Skeletal muscle satellite cell (primary cell): ENCODE measurements at regions not wholly inside any gene's neighbourhood (a gene's known extent, or its start where the extent isn't known, plus 50 kb on each side); places are given as distances from the start of the nearest gene placed in this dataset.
"Not testable (repeated sequence)": the region's sequence is repeated elsewhere in the genome, so short reads cannot be mapped to it uniquely, and the experiment has no call there.

Experiments used
- H3K27me3 ChIP-seq: 2 replicates; pipeline ENCODE4 v1.7.0; 2013; ENCODE audit warnings: low read length; ENCODE audit not compliant: control insufficient read depth, insufficient read depth
- H3K36me3 ChIP-seq: 2 replicates; pipeline ENCODE4 v1.7.0; 2013; ENCODE audit warnings: mild to moderate bottlenecking, control low read depth, low read length; ENCODE audit not compliant: insufficient read depth
- H3K4me1 ChIP-seq: 2 replicates; pipeline ENCODE4 v1.7.0; 2013; ENCODE audit warnings: low read length; ENCODE audit not compliant: control insufficient read depth, insufficient read depth
- H3K4me2 ChIP-seq: 2 replicates; pipeline ENCODE4 v1.7.0; 2013; ENCODE audit warnings: mild to moderate bottlenecking, low read length
- H3K4me3 ChIP-seq: 2 replicates; pipeline ENCODE4 v1.7.0; 2013; ENCODE audit warnings: low read length
- H3K9ac ChIP-seq: 2 replicates; pipeline ENCODE4 v1.7.0; 2013; ENCODE audit warnings: mild to moderate bottlenecking, low read depth, low read length, moderate library complexity
- H3K9me3 ChIP-seq: replicated peaks from 2 replicates; pipeline ENCODE4 v1.7.0; 2013; ENCODE audit warnings: mild to moderate bottlenecking, control low read depth, low read length

DNA sequence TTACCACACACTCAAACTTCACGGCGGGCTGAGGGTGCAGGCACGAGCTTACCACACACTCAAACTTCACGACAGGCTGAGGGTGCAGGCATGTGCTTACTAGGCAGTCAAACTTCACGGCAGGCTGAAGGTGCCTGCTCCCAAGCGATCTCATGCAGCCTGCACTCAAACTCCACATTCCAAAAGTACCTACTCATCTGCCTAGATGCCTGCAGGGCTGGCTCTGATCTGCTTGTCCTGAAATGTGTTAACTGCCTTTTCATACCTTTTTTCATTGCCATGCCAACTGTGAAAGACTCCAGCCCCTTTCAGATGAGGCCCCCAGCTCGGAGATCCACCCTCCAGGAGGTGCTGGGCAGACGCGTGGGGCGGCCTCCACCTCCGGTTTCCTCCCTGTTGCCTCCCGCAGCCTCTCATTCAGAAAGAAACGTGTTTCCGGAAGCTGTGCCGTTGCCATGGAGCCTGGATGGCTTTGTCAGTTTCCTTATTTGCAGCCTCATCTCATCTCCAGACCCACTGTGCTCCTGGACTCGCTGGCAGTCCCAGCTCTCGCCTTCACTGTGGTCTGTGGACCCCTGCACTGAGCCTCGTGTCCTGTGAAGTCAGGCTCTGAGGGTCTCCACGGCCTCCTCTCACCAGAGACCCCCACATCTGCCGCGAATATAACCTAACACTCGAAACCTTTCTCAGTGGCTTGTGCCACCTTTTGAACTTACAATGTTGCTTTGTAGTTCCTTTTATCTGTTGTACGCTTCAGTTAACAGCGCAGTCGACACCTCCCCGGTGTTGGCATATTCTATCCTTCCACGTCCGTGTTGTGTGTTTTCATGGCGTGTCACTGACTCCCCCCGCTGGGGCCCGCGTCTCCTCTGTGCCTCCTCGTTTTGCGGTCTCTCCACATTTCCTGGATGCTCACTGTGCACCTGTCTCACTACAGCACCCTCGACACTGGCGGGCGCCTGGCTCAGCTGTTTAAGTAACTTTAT lies 106.1 kb upstream of the ALKAL2 start:
- peaks cover 29% of the 10 kb centered on the region for H3K9me3 ChIP-seq
- no peak overlapping the region for H3K9ac ChIP-seq
- no peak overlapping the region for H3K4me2 ChIP-seq
- H3K4me3 ChIP-seq = no peak overlapping the region
- no peaks in the 10 kb centered on the region for H3K4me1 ChIP-seq
- H3K27me3 ChIP-seq = no peaks in the 10 kb centered on the region
- H3K36me3 ChIP-seq = no peaks in the 10 kb centered on the region

DNA sequence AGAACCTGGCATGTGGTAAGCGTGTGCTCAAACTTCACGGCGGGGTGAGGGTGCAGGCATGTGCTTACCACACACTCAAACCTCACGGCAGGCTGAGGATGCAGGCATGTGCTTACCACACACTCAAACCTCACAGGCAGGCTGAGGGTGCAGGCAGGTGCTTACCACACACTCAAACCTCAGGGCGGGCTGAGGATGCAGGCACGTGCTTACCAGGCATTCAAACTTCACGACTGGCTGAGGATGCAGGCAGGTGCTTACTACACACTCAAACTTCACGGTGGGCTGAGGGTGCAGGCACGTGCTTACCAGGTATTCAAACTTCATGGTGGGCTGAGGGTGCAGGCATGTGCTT lies 105.0 kb upstream of the ALKAL2 start:
- Histone ChIP-seq H3K4me3 (no peak overlapping the region), H3K4me2 (no peak overlapping the region), H3K4me1 (no peaks in the 10 kb centered on the region), H3K9ac (no peak overlapping the region), H3K36me3 (no peaks in the 10 kb centered on the region), H3K9me3 (peaks cover 32% of the 10 kb centered on the region), H3K27me3 (no peaks in the 10 kb centered on the region)

DNA sequence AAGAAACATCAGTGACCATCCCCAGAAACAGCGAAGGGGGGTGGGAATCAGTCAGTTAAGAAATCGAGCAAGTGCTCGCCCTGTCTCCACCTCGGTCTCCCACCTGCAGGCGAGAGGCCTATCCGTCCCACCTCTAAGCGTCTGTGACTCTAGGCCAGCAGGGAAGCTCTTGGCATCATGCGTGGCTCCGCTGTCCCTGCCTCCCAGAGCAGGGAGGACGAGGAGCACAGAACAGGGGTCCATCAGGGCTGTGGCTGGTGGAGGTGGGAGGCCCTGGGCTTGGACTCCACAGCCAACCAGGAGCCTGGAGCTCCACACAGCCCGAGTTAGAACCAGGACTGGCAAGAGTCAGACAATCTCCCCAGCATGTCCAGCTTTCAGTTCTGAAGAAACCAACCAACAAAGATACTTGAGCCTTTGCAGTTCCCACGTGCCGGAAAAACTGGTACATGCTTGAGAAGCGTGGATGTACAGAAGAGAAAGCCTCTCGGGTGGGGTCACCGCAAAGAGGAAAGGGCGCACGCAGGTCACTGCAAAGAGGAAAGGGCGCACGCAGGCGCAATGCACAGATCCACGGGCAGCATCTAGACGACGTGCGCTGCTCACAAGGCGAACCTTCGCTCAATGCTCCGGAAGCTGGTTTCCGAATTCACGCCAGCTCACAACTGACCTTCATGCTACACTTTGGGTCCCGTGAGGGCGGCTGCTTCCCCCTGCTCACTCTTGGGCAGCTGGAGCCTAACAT lies 104.5 kb upstream of the ALKAL2 start:
- H3K36me3 ChIP-seq = no peaks in the 10 kb centered on the region
- H3K9ac ChIP-seq = no peak overlapping the region

DNA sequence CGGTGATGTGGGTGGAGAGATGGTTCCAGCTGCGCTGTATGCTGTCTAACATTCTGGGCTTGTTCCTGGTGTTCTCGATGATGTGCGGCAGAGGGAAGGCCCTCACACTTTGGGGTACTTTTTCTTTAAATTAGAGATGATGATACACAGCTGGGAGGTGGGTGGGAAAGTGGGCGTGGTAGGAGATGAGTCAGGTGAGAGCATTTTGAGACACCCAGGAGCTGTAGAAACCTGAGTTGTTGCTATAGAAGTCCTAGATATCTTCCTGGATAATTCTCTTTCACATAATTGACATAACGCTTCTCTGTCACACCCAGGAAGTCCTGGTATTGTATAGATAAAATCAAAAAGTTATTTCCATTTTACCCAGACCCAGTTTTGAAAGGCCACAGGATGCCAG lies 103.8 kb upstream of the ALKAL2 start:
- no peaks in the 10 kb centered on the region for H3K4me1 ChIP-seq
- H3K4me2 ChIP-seq = no peak overlapping the region
- H3K9me3 ChIP-seq = peaks cover 32% of the 10 kb centered on the region

More for the DNA sequence above, 104.5 kb upstream of the ALKAL2 start:
- Histone ChIP-seq H3K4me2 (no peak overlapping the region), H3K9me3 (peaks cover 32% of the 10 kb centered on the region), H3K4me1 (no peaks in the 10 kb centered on the region), H3K4me3 (no peak overlapping the region), H3K27me3 (no peaks in the 10 kb centered on the region)

DNA sequence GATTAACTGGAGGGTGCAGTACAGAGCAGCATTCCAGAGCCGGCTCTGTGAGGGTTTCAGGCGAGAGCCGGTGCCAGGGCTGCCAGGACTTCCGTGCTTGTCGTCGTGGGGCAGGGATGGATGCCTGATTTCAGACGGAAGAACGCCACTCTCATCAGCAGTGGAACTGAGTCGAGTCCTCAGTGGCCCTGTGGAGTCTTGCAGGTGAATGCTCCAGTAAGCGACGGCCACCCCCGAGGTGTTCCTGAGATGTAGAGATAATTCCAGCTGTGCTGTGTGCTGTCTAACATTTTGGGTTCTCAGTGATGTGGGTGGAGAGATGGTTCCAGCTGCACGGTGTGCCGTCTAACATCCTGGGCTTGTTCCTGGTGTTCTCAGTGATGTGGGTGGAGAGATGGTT lies 103.1 kb upstream of the ALKAL2 start:
- Histone ChIP-seq H3K4me2 (no peak overlapping the region), H3K36me3 (no peaks in the 10 kb centered on the region), H3K27me3 (no peaks in the 10 kb centered on the region), H3K4me3 (no peak overlapping the region), H3K4me1 (no peaks in the 10 kb centered on the region), H3K9ac (no peak overlapping the region), H3K9me3 (peaks cover 32% of the 10 kb centered on the region)

More for the DNA sequence above, 103.8 kb upstream of the ALKAL2 start:
- Histone ChIP-seq H3K9ac (no peak overlapping the region), H3K36me3 (no peaks in the 10 kb centered on the region), H3K27me3 (no peaks in the 10 kb centered on the region), H3K4me3 (no peak overlapping the region)

DNA sequence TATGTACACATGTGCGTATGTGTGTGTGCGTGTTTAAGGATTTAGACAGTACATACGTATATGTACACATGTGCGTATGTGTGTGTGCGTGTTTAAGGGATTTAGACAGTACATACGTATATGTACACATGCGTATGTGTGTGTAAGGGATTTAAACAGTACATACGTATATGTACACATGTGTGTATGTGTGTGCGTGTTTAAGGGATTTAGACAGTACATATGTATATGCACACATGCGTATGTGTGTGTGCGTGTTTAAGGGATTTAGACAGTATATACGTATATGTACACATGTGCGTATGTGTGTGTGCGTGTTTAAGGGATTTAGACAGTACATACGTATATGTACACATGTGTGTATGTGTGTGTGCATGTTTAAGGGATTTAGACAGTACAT lies 102.1 kb upstream of the ALKAL2 start:
- not testable (repeated sequence) for H3K4me1 ChIP-seq, H3K4me3 ChIP-seq, H3K27me3 ChIP-seq, H3K4me2 ChIP-seq, H3K36me3 ChIP-seq, H3K9ac ChIP-seq
- H3K9me3 ChIP-seq = peaks cover 32% of the 10 kb centered on the region

DNA sequence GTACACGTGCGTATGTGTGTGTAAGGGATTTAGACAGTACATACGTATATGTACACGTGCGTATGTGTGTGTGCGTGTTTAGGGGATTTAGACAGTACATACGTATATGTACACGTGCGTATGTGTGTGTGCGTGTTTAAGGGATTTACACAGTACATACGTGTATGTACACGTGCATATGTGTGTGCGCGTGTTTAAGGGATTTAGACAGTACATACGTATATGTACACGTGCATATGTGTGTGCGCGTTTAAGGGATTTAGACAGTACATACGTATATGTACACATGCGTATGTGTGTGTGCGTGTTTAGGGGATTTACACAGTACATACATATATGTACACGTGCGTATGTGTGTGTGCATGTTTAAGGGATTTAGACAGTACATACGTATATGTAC lies 100.9 kb upstream of the ALKAL2 start:
- H3K36me3 ChIP-seq, H3K4me1 ChIP-seq, H3K9ac ChIP-seq, H3K27me3 ChIP-seq, H3K4me2 ChIP-seq, H3K4me3 ChIP-seq: not testable (repeated sequence)
- H3K9me3 ChIP-seq = peaks cover 31% of the 10 kb centered on the region

DNA sequence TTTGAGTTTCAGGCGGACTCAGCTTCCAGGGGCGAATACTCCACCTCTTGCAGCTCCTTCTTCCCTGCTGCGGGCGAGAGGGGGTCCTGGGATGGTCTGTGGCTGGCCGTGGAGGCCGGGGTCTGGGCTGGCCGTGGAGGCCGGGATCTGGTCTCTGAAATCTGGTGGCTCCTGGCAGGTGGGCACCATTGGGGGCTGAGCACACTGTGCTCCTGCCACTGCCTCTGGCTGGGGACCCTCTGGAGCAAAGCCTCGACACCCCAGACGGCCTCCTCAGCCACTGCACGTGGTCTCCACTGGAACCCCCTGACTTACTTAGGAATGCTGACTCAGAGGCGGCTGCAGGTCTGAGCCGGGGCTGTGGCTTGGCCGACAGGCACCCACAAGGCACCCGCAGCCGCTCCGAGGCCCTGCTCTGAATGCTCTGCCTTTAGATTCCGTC lies 100.1 kb upstream of the ALKAL2 start:
- Histone ChIP-seq H3K9me3 (peaks cover 31% of the 10 kb centered on the region), H3K36me3 (no peaks in the 10 kb centered on the region), H3K9ac (no peak overlapping the region), H3K27me3 (no peaks in the 10 kb centered on the region), H3K4me1 (no peaks in the 10 kb centered on the region), H3K4me3 (no peak overlapping the region), H3K4me2 (no peak overlapping the region)

DNA sequence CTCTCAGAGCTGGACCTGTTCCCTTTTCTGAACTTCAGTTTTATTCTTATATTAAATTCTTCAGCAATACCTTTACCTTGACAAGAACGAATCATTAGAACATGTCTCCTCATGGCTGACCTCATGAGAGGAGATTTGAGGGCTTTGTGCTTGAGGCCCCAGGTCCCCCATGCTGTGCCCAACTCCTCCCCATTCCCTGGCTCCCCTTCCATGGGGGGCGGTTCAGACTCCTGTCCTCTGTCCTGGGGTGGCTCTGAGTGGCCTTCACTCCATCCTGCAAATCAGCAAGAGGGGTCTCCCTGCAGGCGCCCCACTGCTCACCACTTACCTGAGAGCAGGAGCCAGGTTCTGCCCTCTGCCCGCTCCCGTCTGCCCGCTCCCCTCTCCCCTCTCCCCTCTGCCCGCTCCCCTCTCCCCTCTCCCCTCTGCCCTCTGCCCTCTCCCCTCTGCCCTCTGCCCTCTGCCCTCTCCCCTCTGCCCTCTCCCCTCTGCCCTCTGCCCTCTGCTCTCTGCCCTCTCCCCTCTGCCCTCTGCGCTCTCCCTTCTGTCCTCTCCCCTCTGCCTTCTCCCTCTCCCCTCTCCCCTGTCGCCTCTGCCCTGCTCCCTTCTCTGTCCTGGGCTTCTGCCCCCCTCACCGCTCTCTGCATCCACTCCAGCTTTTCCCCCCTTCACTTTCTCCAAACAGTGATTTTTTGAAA lies 98.7 kb upstream of the ALKAL2 start:
- H3K9me3 ChIP-seq = peaks cover 20% of the 10 kb centered on the region
- H3K36me3 ChIP-seq = no peaks in the 10 kb centered on the region

DNA sequence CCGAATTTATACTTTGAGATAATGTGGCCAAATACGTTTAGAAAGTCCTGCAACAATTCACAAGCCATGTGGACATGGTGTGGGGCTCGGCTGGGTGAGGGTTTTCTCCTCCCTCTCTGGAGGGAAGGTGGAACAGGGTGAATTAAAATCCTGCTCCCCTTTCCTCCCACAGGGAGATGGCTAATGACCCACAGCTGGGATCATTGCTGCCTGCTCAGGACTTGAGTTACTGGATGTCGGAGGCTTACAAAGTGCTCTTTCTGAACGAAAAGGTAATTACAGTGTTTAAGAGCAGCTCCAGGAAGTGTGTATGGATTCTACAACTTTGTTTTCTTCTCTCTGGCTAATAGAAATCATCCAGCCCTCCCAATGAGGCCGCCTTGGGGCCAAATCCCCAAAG lies 97.9 kb upstream of the ALKAL2 start:
- H3K27me3 ChIP-seq = no peaks in the 10 kb centered on the region
- no peaks in the 10 kb centered on the region for H3K4me1 ChIP-seq
- H3K4me3 ChIP-seq = no peak overlapping the region
- no peaks in the 10 kb centered on the region for H3K36me3 ChIP-seq
- no peak overlapping the region for H3K4me2 ChIP-seq
- no peak overlapping the region for H3K9ac ChIP-seq
- H3K9me3 ChIP-seq = peaks cover 13% of the 10 kb centered on the region

More for the DNA sequence above, 98.7 kb upstream of the ALKAL2 start:
- H3K4me2 ChIP-seq = no peak overlapping the region
- no peaks in the 10 kb centered on the region for H3K4me1 ChIP-seq
- H3K27me3 ChIP-seq = no peaks in the 10 kb centered on the region
- H3K9ac ChIP-seq = no peak overlapping the region
- no peak overlapping the region for H3K4me3 ChIP-seq

DNA sequence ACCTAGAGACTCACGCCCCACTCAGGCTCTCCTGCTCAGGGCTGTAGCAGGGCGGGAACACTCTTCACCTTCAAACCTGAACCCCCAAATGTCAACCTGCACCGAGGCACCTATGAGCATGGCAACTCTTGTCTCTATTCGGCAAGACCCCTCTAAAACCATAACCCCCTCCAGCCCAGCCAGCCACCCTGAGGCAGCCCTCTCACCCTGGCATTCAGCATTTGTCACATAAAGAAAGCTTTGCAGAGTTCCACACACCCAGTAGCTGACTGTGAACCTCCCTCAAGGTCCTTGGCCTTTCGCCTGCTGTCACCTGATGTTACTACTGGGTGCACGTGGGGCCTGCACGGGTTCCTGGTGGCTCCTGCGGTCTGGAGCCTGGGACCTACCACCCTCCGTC lies 97.2 kb upstream of the ALKAL2 start:
- no peaks in the 10 kb centered on the region for H3K27me3 ChIP-seq

More for the DNA sequence above, 97.2 kb upstream of the ALKAL2 start:
- H3K9ac ChIP-seq = no peak overlapping the region
- peaks cover 11% of the 10 kb centered on the region for H3K9me3 ChIP-seq
- H3K4me1 ChIP-seq = no peaks in the 10 kb centered on the region
- no peaks in the 10 kb centered on the region for H3K36me3 ChIP-seq
- no peak overlapping the region for H3K4me2 ChIP-seq
- H3K4me3 ChIP-seq = no peak overlapping the region
